ENCODE measurements at regions not wholly inside any gene's neighbourhood (a gene's known extent, or its start where the extent isn't known, plus 50 kb on each side); places are given as distances from the start of the nearest gene placed in this dataset.
A peak's percentile ranks its signal among the peaks of the same experiment; 100 is the strongest.
"Not testable (repeated sequence)": the region's sequence is repeated elsewhere in the genome, so short reads cannot be mapped to it uniquely, and the experiment has no call there.

GRCh38 chr12:75825686-75826085 is 205.9 kb downstream of the PHLDA1 start:
- no peak for DNase-seq

GRCh38 chr12:75823475-75823874 is 208.1 kb downstream of the PHLDA1 start:
- DNase-seq: no peak

- DNase-seq: no peak
These were observed 209.2 kb downstream of the PHLDA1 start for GRCh38 chr12:75822416-75822815.

GRCh38 chr12:75820848-75821578 is 210.6 kb downstream of the PHLDA1 start:
- DNase-seq: no peak

GRCh38 chr12:75820071-75820470 is 211.5 kb downstream of the PHLDA1 start:
- DNase-seq: no peak

GRCh38 chr12:75819512-75819911 is 212.1 kb downstream of the PHLDA1 start:
- DNase-seq: no peak

- DNase-seq: no peak
These were observed 212.7 kb downstream of the PHLDA1 start for GRCh38 chr12:75818863-75819262.

GRCh38 chr12:75816897-75817296 is 214.7 kb downstream of the PHLDA1 start:
- DNase-seq: no peak

GRCh38 chr12:75815756-75816155 is 215.8 kb downstream of the PHLDA1 start:
- DNase-seq: no peak

- peak in 1 of 2 donors; percentile 10 for DNase-seq
These were observed 216.5 kb downstream of the PHLDA1 start for GRCh38 chr12:75814851-75815754.

GRCh38 chr12:75813072-75813471 is 218.5 kb downstream of the PHLDA1 start:
- DNase-seq: no peak

GRCh38 chr12:75812271-75813018 is 219.1 kb downstream of the PHLDA1 start:
- DNase-seq: no peak

GRCh38 chr12:75809746-75810145 is 221.8 kb downstream of the PHLDA1 start:
- no peak for DNase-seq

- DNase-seq: no peak
These were observed 224.1 kb downstream of the PHLDA1 start for GRCh38 chr12:75807494-75807893.

- no peak for DNase-seq
These were observed 225.7 kb downstream of the PHLDA1 start for GRCh38 chr12:75805905-75806304.

- no peak for DNase-seq
These were observed 226.3 kb downstream of the PHLDA1 start for GRCh38 chr12:75805320-75805719.

GRCh38 chr12:75798136-75798926 is 233.2 kb downstream of the PHLDA1 start:
- no peak for DNase-seq

GRCh38 chr12:75795125-75795524 is 236.5 kb downstream of the PHLDA1 start:
- no peak for DNase-seq

GRCh38 chr12:75792687-75793086 is 238.9 kb downstream of the PHLDA1 start:
- no peak for DNase-seq

GRCh38 chr12:75790219-75790618 is 241.4 kb downstream of the PHLDA1 start:
- no peak for DNase-seq

GRCh38 chr12:75787146-75787545 is 244.4 kb downstream of the PHLDA1 start:
- DNase-seq: not testable (repeated sequence)

- no peak for DNase-seq
These were observed 245.5 kb downstream of the PHLDA1 start for GRCh38 chr12:75786070-75786469.
